SK-N-SH (cell line): ENCODE measurements at regions not wholly inside any gene's neighbourhood (a gene's known extent, or its start where the extent isn't known, plus 50 kb on each side); places are given as distances from the start of the nearest gene placed in this dataset.

Experiments used
- CTCF ChIP-seq: fragments of 200-600 bp; sonication (generic); IDR thresholded peaks from 2 replicates; pipeline ENCODE4 v1.6.1; 2017; ENCODE audit warnings: antibody characterized with exemption, mild to moderate bottlenecking, moderate library complexity
- EP300 ChIP-seq, 2 experiments: IDR thresholded peaks; 2 replicates each; pipeline versions ENCODE4 v1.4.0 to v1.6.1; 2012; ENCODE audit warnings: borderline replicate concordance in 1 of 2, low read depth in 1 of 2, low read length in 1 of 2
- EZH2phosphoT487 ChIP-seq: fragments of 200-600 bp; sonication (generic); IDR thresholded peaks from 2 replicates; pipeline ENCODE4 v1.6.1; 2017; ENCODE audit warnings: low read depth, mixed run types, mild to moderate bottlenecking, antibody characterized with exemption, moderate library complexity, borderline replicate concordance
- GABPA ChIP-seq: IDR thresholded peaks from 2 replicates; pipeline ENCODE4 v1.4.0; 2012; ENCODE audit warnings: low read depth, mild to moderate bottlenecking
- MXI1 ChIP-seq: IDR thresholded peaks from 2 replicates; pipeline ENCODE4 v1.6.1; 2012; ENCODE audit warnings: mild to moderate bottlenecking, low read depth, low read length, improper control_type of control experiment
- POLR2AphosphoS5 ChIP-seq: IDR thresholded peaks from 2 replicates; pipeline ENCODE4 v1.6.1; 2012; ENCODE audit warnings: low read depth, low read length
- RCOR1 ChIP-seq: fragments of 150-350 bp; IDR thresholded peaks from 2 replicates; pipeline ENCODE4 v1.6.1; 2017; ENCODE audit warnings: antibody characterized with exemption, low read length
- REST ChIP-seq: IDR thresholded peaks from 2 replicates; pipeline ENCODE4 v1.6.1; 2012; ENCODE audit warnings: mild to moderate bottlenecking, low read depth, low read length, moderate library complexity
- RFX5 ChIP-seq: IDR thresholded peaks from 2 replicates; pipeline ENCODE4 v1.6.1; 2012; ENCODE audit warnings: mild to moderate bottlenecking, improper control_type of control experiment, low read length
- SMC3 ChIP-seq: IDR thresholded peaks from 2 replicates; pipeline ENCODE4 v1.6.1; 2012; ENCODE audit warnings: low read depth, low read length, improper control_type of control experiment
- TEAD4 ChIP-seq: IDR thresholded peaks from 2 replicates; pipeline ENCODE4 v1.4.0; 2012; ENCODE audit warnings: mild to moderate bottlenecking, borderline replicate concordance; ENCODE audit not compliant: insufficient read depth
- USF1 ChIP-seq: IDR thresholded peaks from 2 replicates; pipeline ENCODE4 v1.4.0; 2012; ENCODE audit warnings: low read depth, borderline replicate concordance

- TF ChIP-seq CTCF (no peak), USF1 (no peak), SMC3 (no peak), POLR2AphosphoS5 (no peak), EZH2phosphoT487 (no peak), REST (no peak), GABPA (no peak), MXI1 (no peak), RFX5 (no peak), TEAD4 (no peak), RCOR1 (no peak), EP300 (IDR thresholded peaks at IDR 0.05; ENCODE audit: borderline replicate concordance in 1 of 2, low read depth in 1 of 2, low read length in 1 of 2) (no peak)
Measured at GRCh38 chr21:26736449-26736848, 108.8 kb downstream of the ADAMTS1 start.
